ENCODE measurements at regions not wholly inside any gene's neighbourhood (a gene's known extent, or its start where the extent isn't known, plus 50 kb on each side); places are given as distances from the start of the nearest gene placed in this dataset.

- no peak overlapping the region for H3K27ac Mint-ChIP-seq
Measured at GRCh38 chr17:15023589-15024336, 241.4 kb downstream of the PMP22 start.

DNA sequence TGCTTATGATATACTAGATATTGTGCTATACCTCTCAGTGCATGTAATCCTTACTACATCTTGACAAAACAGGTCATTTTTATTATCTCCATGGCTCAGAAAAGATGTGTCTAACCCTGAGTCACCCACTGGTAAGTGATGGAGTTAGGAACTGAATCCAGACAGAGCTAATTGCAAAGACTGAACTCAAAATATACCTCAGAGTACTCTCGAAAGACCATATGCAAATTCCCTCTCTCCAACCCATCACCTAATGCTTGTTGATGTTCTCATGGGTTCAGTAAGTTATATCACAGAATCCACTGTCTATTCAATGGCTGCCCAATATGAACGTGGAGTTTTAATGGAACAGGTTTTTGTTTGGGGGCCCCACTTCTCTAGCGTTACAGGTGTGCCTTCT lies 246.0 kb downstream of the PMP22 start:
- Mint-ChIP-seq H3K36me3 (ENCODE audit: low read depth) (no peaks in the 10 kb centered on the region), H3K4me3 (no peak overlapping the region), H3K27me3 (ENCODE audit: low read depth, poor library complexity) (peaks cover 9% of the 10 kb centered on the region), H3K9me3 (peaks cover 22% of the 10 kb centered on the region), H3K27ac (no peak overlapping the region), H3K4me1 (peaks cover 7% of the 10 kb centered on the region)
- TF ChIP-seq CTCF (IDR thresholded peaks at IDR 0.05): no peak
- no peak for DNase-seq

More at GRCh38 chr17:15023589-15024336, 241.4 kb downstream of the PMP22 start:
- DNase-seq: no peak
- H3K4me3 Mint-ChIP-seq: no peak overlapping the region
- H3K4me1 Mint-ChIP-seq: peaks cover 15% of the 10 kb centered on the region
- no peaks in the 10 kb centered on the region for H3K36me3 Mint-ChIP-seq (ENCODE audit: low read depth)
- H3K9me3 Mint-ChIP-seq: peaks cover 14% of the 10 kb centered on the region
- TF ChIP-seq CTCF (IDR thresholded peaks at IDR 0.05): no peak
- H3K27me3 Mint-ChIP-seq (ENCODE audit: low read depth, poor library complexity): no peaks in the 10 kb centered on the region

DNA sequence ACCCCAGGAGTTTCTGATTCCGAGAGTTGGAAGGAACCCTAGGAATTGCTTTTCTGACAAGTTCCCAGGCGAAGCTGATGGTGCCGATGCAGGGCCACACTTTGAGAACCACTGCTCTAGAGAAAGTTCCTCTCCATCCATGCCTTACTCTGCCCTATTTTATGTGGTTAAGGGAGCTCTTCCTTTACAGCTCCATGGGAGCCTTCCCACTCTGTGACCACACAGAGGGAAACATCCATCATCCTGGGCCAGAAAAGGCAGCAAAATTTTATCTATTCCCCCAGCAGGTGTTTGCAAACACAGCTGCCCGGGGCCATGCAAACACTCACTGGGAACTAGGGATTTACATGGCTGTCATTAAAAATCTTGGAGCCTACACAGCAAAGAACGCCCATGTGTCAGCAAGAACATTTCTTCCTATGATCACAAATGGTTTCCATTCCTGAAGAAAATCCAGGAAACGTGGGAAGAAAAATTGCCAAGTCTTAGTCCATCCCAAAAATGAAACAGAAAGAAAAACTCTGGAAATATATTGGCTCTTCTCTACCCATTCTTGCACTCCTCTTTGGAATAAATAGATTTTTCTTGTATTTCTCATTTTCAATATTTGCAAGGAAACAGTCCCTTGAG lies 252.7 kb downstream of the PMP22 start:
- Mint-ChIP-seq H3K36me3 (ENCODE audit: low read depth) (no peaks in the 10 kb centered on the region), H3K27me3 (ENCODE audit: low read depth, poor library complexity) (peaks cover 7% of the 10 kb centered on the region), H3K9me3 (peaks cover 7% of the 10 kb centered on the region), H3K4me3 (no peak overlapping the region), H3K4me1 (peaks cover 28% of the 10 kb centered on the region), H3K27ac (no peak overlapping the region)
- no peak for DNase-seq
- no peak for TF ChIP-seq CTCF (IDR thresholded peaks at IDR 0.05)

- H3K36me3 Mint-ChIP-seq (ENCODE audit: low read depth): no peaks in the 10 kb centered on the region
- H3K27me3 Mint-ChIP-seq (ENCODE audit: low read depth, poor library complexity): no peaks in the 10 kb centered on the region
- no peaks in the 10 kb centered on the region for H3K9me3 Mint-ChIP-seq
- no peak for TF ChIP-seq CTCF (IDR thresholded peaks at IDR 0.05)
- H3K4me3 Mint-ChIP-seq: no peak overlapping the region
- no peak for DNase-seq
- H3K4me1 Mint-ChIP-seq: peaks cover 28% of the 10 kb centered on the region
- H3K27ac Mint-ChIP-seq: no peak overlapping the region
Measured at GRCh38 chr17:15009087-15009486, 256.0 kb downstream of the PMP22 start.

DNA sequence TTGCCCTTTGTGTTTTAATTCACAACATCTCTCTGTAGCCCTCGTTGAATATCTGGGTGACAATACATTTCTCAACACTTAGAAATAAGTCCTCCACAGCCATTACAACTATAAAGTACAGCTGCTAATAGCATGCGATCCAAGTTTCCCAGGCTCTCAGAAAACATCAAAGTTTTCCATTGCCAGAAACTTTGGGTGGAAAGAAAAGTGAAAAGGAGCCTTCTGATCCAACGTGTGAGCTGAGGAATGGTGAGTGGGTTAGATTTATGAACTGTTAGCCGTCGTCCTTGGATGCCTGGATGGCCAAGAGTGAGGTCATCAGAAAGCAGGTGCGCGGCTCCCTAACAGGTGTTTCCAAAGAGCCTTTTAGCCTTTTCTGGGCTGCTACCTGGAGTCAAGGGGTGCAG lies 258.0 kb downstream of the PMP22 start:
- Mint-ChIP-seq H3K27ac (no peak overlapping the region), H3K36me3 (ENCODE audit: low read depth) (no peaks in the 10 kb centered on the region), H3K4me1 (peaks cover 26% of the 10 kb centered on the region), H3K9me3 (no peaks in the 10 kb centered on the region), H3K27me3 (ENCODE audit: low read depth, poor library complexity) (no peaks in the 10 kb centered on the region), H3K4me3 (no peak overlapping the region)
- TF ChIP-seq CTCF (IDR thresholded peaks at IDR 0.05): no peak
- DNase-seq: no peak

Data from nephron progenitor cell (in vitro differentiated cells).